NAMALWA (cell line): ENCODE measurements at regions not wholly inside any gene's neighbourhood (a gene's known extent, or its start where the extent isn't known, plus 50 kb on each side); places are given as distances from the start of the nearest gene placed in this dataset.

Experiments
- DNase-seq: peaks from one replicate; pipeline ENCODE4 v3.0.0-alpha.2; 2015; ENCODE audit warnings: low spot score

GRCh38 chr12:132407451-132407961, 78.1 kb upstream of the GALNT9 start:
- no peak for DNase-seq

- no peak for DNase-seq
Observed at GRCh38 chr12:132406493-132407450, 77.4 kb upstream of the GALNT9 start.

GRCh38 chr12:132405742-132406251, 76.4 kb upstream of the GALNT9 start:
- DNase-seq: no peak

- DNase-seq: no peak
Observed at GRCh38 chr12:132404951-132405741, 75.8 kb upstream of the GALNT9 start.

GRCh38 chr12:132404435-132404855, 75.1 kb upstream of the GALNT9 start:
- no peak for DNase-seq

- DNase-seq: no peak
Observed at GRCh38 chr12:132403636-132404434, 74.4 kb upstream of the GALNT9 start.

- DNase-seq: no peak
Observed at GRCh38 chr12:132402831-132403416, 73.5 kb upstream of the GALNT9 start.

GRCh38 chr12:132401982-132402381, 72.6 kb upstream of the GALNT9 start:
- no peak for DNase-seq

- no peak for DNase-seq
Observed at GRCh38 chr12:132400011-132400641, 70.7 kb upstream of the GALNT9 start.

- DNase-seq: no peak
Observed at GRCh38 chr12:132399092-132400010, 70.0 kb upstream of the GALNT9 start.

GRCh38 chr12:132398386-132398991, 69.1 kb upstream of the GALNT9 start:
- no peak for DNase-seq

GRCh38 chr12:132397934-132398385, 68.6 kb upstream of the GALNT9 start:
- DNase-seq: no peak

GRCh38 chr12:132397152-132397933, 68.0 kb upstream of the GALNT9 start:
- DNase-seq: no peak

GRCh38 chr12:132396657-132397056, 67.3 kb upstream of the GALNT9 start:
- no peak for DNase-seq

GRCh38 chr12:132395908-132396305, 66.5 kb upstream of the GALNT9 start:
- no peak for DNase-seq

GRCh38 chr12:132395192-132395907, 66.0 kb upstream of the GALNT9 start:
- no peak for DNase-seq
